H1 (cell line): ENCODE measurements at regions not wholly inside any gene's neighbourhood (a gene's known extent, or its start where the extent isn't known, plus 50 kb on each side); places are given as distances from the start of the nearest gene placed in this dataset.

Experiments
- CTCF ChIA-PET: fragments of 300-600 bp; sonication (Branson Sonifier 250); formaldehyde crosslinking; loops from one replicate; lab custom pipeline; 2021; ENCODE audit not compliant: partially characterized antibody; lab: Charles Lee
- POLR2A ChIA-PET: fragments of 300-600 bp; sonication (Branson Sonifier 250); formaldehyde crosslinking; loops from one replicate; lab custom pipeline; 2021; ENCODE audit warnings: inconsistent platforms; ENCODE audit not compliant: partially characterized antibody; lab: Charles Lee
- DNase-seq, 2 experiments: peaks; one replicate each; pipeline versions ENCODE4 v3.0.0 to v3.0.0-alpha.2; 2010 to 2022; ENCODE audit warnings: low spot score in 2 of 2, low read depth in 1 of 2, mixed read lengths in 1 of 2
- FAIRE-seq: peaks from 2 replicates; lab custom pipeline; 2011; peaks lifted over from hg19 to GRCh38; lab: Jason Lieb, UNC
- H2AFZ ChIP-seq: 2 replicates; pipeline ENCODE4 v1.8.1; 2012; ENCODE audit warnings: low read length, inconsistent platforms
- H2AK5ac ChIP-seq: 2 replicates; pipeline ENCODE4 v1.6.1; 2013; ENCODE audit warnings: low read depth, low read length
- H2BK120ac ChIP-seq: replicated peaks from 2 replicates; pipeline ENCODE3; 2013; ENCODE audit warnings: low read depth, low read length, inconsistent platforms
- H2BK12ac ChIP-seq: 2 replicates; pipeline ENCODE4 v1.6.1; 2013; ENCODE audit warnings: low read depth, low read length
- H2BK15ac ChIP-seq: 2 replicates; pipeline ENCODE4 v1.6.1; 2013; ENCODE audit warnings: low read length
- H2BK20ac ChIP-seq: 2 replicates; pipeline ENCODE4 v1.6.1; 2013; ENCODE audit warnings: low read length
- H2BK5ac ChIP-seq: 2 replicates; pipeline ENCODE4 v1.6.1; 2013; ENCODE audit warnings: low read depth, low read length
- H3K14ac ChIP-seq: 2 replicates; pipeline ENCODE4 v1.6.1; 2013; ENCODE audit warnings: inconsistent platforms; ENCODE audit not compliant: insufficient read length
- H3K18ac ChIP-seq: 2 replicates; pipeline ENCODE4 v1.6.1; 2013; ENCODE audit warnings: low read length; ENCODE audit errors: extremely low read depth
- H3K23ac ChIP-seq: 2 replicates; pipeline ENCODE4 v1.6.1; 2013; ENCODE audit warnings: inconsistent platforms; ENCODE audit not compliant: insufficient read length
- H3K23me2 ChIP-seq: 2 replicates; pipeline ENCODE4 v1.6.1; 2013; ENCODE audit warnings: low read depth, low read length
- H3K27ac ChIP-seq: 2 replicates; pipeline ENCODE4 v1.6.1; 2011; ENCODE audit warnings: low read depth, low read length, inconsistent platforms
- H3K27me3 ChIP-seq, 4 experiments: replicated peaks in 1 of 4; 1 replicate in 1 of 4; 2 replicates in 3 of 4; pipeline versions ENCODE4 v1.6.1 to v1.8.1; 2011 to 2013; ENCODE audit warnings: low read length in 3 of 4, mild to moderate bottlenecking in 3 of 4, inconsistent platforms in 2 of 4, mixed read lengths in 2 of 4, moderate library complexity in 1 of 4; ENCODE audit not compliant: control insufficient read depth in 3 of 4, insufficient read depth in 3 of 4; ENCODE audit errors: extremely low read depth in 1 of 4
- H3K36me3 ChIP-seq, 4 experiments: 2 replicates each; pipeline versions ENCODE4 v1.6.1 to v1.8.1; 2011 to 2013; ENCODE audit warnings: mild to moderate bottlenecking in 4 of 4, low read length in 3 of 4, moderate library complexity in 2 of 4, control low read depth in 1 of 4, inconsistent platforms in 1 of 4; ENCODE audit not compliant: insufficient read depth in 4 of 4, control insufficient read depth in 2 of 4
- H3K4ac ChIP-seq: replicated peaks from 2 replicates; pipeline ENCODE3; 2013; ENCODE audit warnings: low read length, low read depth, mixed read lengths, inconsistent platforms; ENCODE audit not compliant: insufficient read length
- H3K4me1 ChIP-seq, 4 experiments: replicated peaks in 1 of 4; 1 replicate in 1 of 4; 2 replicates in 3 of 4; pipeline versions ENCODE4 v1.6.1 to v1.8.1; 2011 to 2013; ENCODE audit warnings: low read length in 3 of 4, inconsistent platforms in 2 of 4, mixed read lengths in 1 of 4; ENCODE audit not compliant: insufficient read depth in 4 of 4, control insufficient read depth in 3 of 4
- H3K4me2 ChIP-seq, 2 experiments: 2 replicates each; pipeline versions ENCODE4 v1.6.1 to v1.8.1; 2011 to 2013; ENCODE audit warnings: low read depth in 2 of 2, low read length in 2 of 2, control low read depth in 1 of 2, inconsistent platforms in 1 of 2, mild to moderate bottlenecking in 1 of 2; ENCODE audit not compliant: insufficient read depth in 1 of 2
- H3K4me3 ChIP-seq, 4 experiments: fragments of 200-600, 300-600 bp in 1 of 4; sonication (generic), shearing (Covaris generic), sonication (Bioruptor Twin) in 1 of 4; 2 replicates each; pipeline versions ENCODE4 v1.5.1 to v1.8.1; 2011 to 2016; ENCODE audit warnings: low read length in 4 of 4, low read depth in 3 of 4, control low read depth in 2 of 4, inconsistent platforms in 2 of 4, mild to moderate bottlenecking in 2 of 4, mixed read lengths in 1 of 4, moderate library complexity in 1 of 4; ENCODE audit not compliant: insufficient read depth in 2 of 4; ENCODE audit errors: extremely low read depth in 1 of 4
- H3K56ac ChIP-seq: replicated peaks from 2 replicates; pipeline ENCODE3; 2013; ENCODE audit warnings: low read depth, mild to moderate bottlenecking, mixed read lengths, low read length, inconsistent platforms; ENCODE audit not compliant: insufficient read length
- H3K79me1 ChIP-seq: 2 replicates; pipeline ENCODE4 v1.6.1; 2013; ENCODE audit warnings: low read depth, low read length, control low read depth
- H3K79me2 ChIP-seq, 2 experiments: 2 replicates each; pipeline versions ENCODE4 v1.6.1 to v1.8.1; 2012 to 2013; ENCODE audit warnings: low read length in 2 of 2, mild to moderate bottlenecking in 2 of 2, inconsistent platforms in 1 of 2; ENCODE audit not compliant: insufficient read depth in 2 of 2, control insufficient read depth in 1 of 2
- H3K9ac ChIP-seq, 4 experiments: replicated peaks in 1 of 4; 1 replicate in 1 of 4; 2 replicates in 3 of 4; pipeline versions ENCODE4 v1.6.1 to v1.8.1; 2011 to 2013; ENCODE audit warnings: low read depth in 3 of 4, low read length in 3 of 4, control low read depth in 2 of 4, mild to moderate bottlenecking in 2 of 4, moderate library complexity in 2 of 4, inconsistent platforms in 1 of 4; ENCODE audit errors: extremely low read depth in 1 of 4
- H3K9me3 ChIP-seq, 2 experiments: 2 replicates each; pipeline versions ENCODE4 v1.6.1 to v1.8.1; 2012 to 2013; ENCODE audit warnings: mild to moderate bottlenecking in 2 of 2, moderate library complexity in 2 of 2, control low read depth in 1 of 2, inconsistent platforms in 1 of 2, low read depth in 1 of 2, low read length in 1 of 2, mixed read lengths in 1 of 2; ENCODE audit not compliant: insufficient read depth in 2 of 2
- H4K20me1 ChIP-seq, 2 experiments: replicated peaks in 1 of 2; 2 replicates each; pipeline versions ENCODE3 to v1.8.1; 2011 to 2013; ENCODE audit warnings: inconsistent platforms in 2 of 2, low read length in 2 of 2, mild to moderate bottlenecking in 1 of 2; ENCODE audit not compliant: insufficient read depth in 2 of 2, control insufficient read depth in 1 of 2
- H4K5ac ChIP-seq: 2 replicates; pipeline ENCODE4 v1.6.1; 2013; ENCODE audit warnings: low read length, low read depth, mixed read lengths, inconsistent platforms; ENCODE audit not compliant: insufficient read length
- H4K8ac ChIP-seq: 2 replicates; pipeline ENCODE4 v1.8.0; 2013; ENCODE audit warnings: mild to moderate bottlenecking, moderate library complexity, low read length, inconsistent platforms; ENCODE audit not compliant: insufficient read depth; ENCODE audit errors: extremely low read depth
- H4K91ac ChIP-seq: replicated peaks from 2 replicates; pipeline ENCODE3; 2013; ENCODE audit warnings: low read length, mixed read lengths, inconsistent platforms; ENCODE audit not compliant: insufficient read length
- ASH2L ChIP-seq: fragments of 200-600, 300-600 bp; sonication (generic); IDR thresholded peaks from one replicate; pipeline ENCODE4 v1.7.1; 2017; ENCODE audit warnings: low read length
- BCL11A ChIP-seq, 2 experiments: IDR thresholded peaks; one replicate each; pipeline ENCODE4 v1.6.1; 2011; ENCODE audit warnings: low read depth in 2 of 2, low read length in 2 of 2, mild to moderate bottlenecking in 2 of 2
- CTCF ChIP-seq, 3 experiments: IDR thresholded peaks; 1 replicate in 2 of 3; 2 replicates in 1 of 3; pipeline versions ENCODE4 v1.5.1 to v1.6.1; 2011; ENCODE audit warnings: low read length in 3 of 3, mild to moderate bottlenecking in 3 of 3, inconsistent platforms in 2 of 3, low read depth in 1 of 3, moderate library complexity in 1 of 3; ENCODE audit not compliant: insufficient read depth in 1 of 3; ENCODE audit errors: control extremely low read depth in 1 of 3
- EZH2 ChIP-seq: fragments of 200-600 bp; sonication (generic); IDR thresholded peaks from 2 replicates; pipeline ENCODE4 v1.7.1; 2012; ENCODE audit warnings: low read depth, mild to moderate bottlenecking, moderate library complexity, low read length, inconsistent platforms; ENCODE audit not compliant: severe bottlenecking
- JUND ChIP-seq: IDR thresholded peaks from 2 replicates; pipeline ENCODE4 v1.6.1; 2011; ENCODE audit warnings: mild to moderate bottlenecking, improper control_type of control experiment, low read length
- KDM5A ChIP-seq: fragments of 200-600 bp; IDR thresholded peaks from 2 replicates; pipeline ENCODE4 v1.7.1; 2012; ENCODE audit warnings: mild to moderate bottlenecking, low read length, inconsistent platforms, mixed read lengths
- RFX5 ChIP-seq: IDR thresholded peaks from 2 replicates; pipeline ENCODE4 v1.6.1; 2011; ENCODE audit warnings: low read depth, low read length, improper control_type of control experiment, borderline replicate concordance
- SAP30 ChIP-seq: fragments of 300-600 bp; sonication (generic); IDR thresholded peaks from 2 replicates; pipeline ENCODE4 v1.7.1; 2012; ENCODE audit warnings: low read length, moderate library complexity, mild to moderate bottlenecking, inconsistent platforms; ENCODE audit not compliant: insufficient read depth, insufficient replicate concordance
- SIN3A ChIP-seq, 2 experiments: IDR thresholded peaks in 1 of 2; conservative IDR thresholded peaks in 1 of 2; 2 replicates each; pipeline ENCODE4 v1.6.1; 2011 to 2012; ENCODE audit warnings: low read length in 2 of 2, improper control_type of control experiment in 1 of 2, low read depth in 1 of 2, mild to moderate bottlenecking in 1 of 2
- TAF7 ChIP-seq: optimal IDR thresholded peaks from 2 replicates; pipeline ENCODE3; 2011; ENCODE audit warnings: low read depth, mild to moderate bottlenecking, inconsistent platforms, low read length, moderate library complexity, borderline replicate concordance
- YY1 ChIP-seq: IDR thresholded peaks from 2 replicates; pipeline ENCODE4 v1.6.1; 2011; ENCODE audit warnings: low read depth, mild to moderate bottlenecking, low read length
- WGBS, 2 experiments: shearing (Covaris generic) in 1 of 2; methylation state at CpG; one replicate each; pipeline versions ENCODE4 v1.1.6 to v1.1.7; 2013 to 2015; ENCODE audit warnings: low lambda C conversion rate in 2 of 2, mixed read lengths in 2 of 2, inconsistent platforms in 1 of 2, low coverage in 1 of 2, missing lambda C conversion rate in 1 of 2; ENCODE audit not compliant: insufficient replicate concordance in 2 of 2, insufficient coverage in 1 of 2, insufficient read length in 1 of 2; ENCODE audit errors: extremely low coverage in 1 of 2, missing lambda C conversion rate in 1 of 2; 5-methylcytosine and 5-hydroxymethylcytosine counted together

GRCh38 chr11:56799691-56800210, 51.3 kb upstream of the OR9G4 start:
- Histone ChIP-seq H4K5ac (no peak overlapping the region), H3K9me3 (no peaks in the 10 kb centered on the region), H3K14ac (no peak overlapping the region), H2AFZ (no peak overlapping the region), H2BK120ac (no peak overlapping the region), H3K79me2 (no peaks in the 10 kb centered on the region), H4K8ac (no peak overlapping the region), H3K4me3 (no peak overlapping the region), H3K36me3 (no peaks in the 10 kb centered on the region), H3K4ac (no peak overlapping the region), H3K23ac (no peak overlapping the region)
- DNase-seq: no peak
- TF ChIP-seq CTCF (IDR thresholded peaks at IDR 0.05; ENCODE audit: control extremely low read depth in 1 of 3, insufficient read depth in 1 of 3, low read depth in 1 of 3, low read length in 3 of 3) (no peak), SIN3A (conservative IDR thresholded peaks at IDR 0.05 in 1 of 2, IDR thresholded peaks at IDR 0.05 in 1 of 2; ENCODE audit: low read depth in 1 of 2, low read length in 2 of 2) (no peak), ASH2L (no peak), YY1 (no peak), JUND (no peak), KDM5A (no peak), BCL11A (IDR thresholded peaks at IDR 0.05; ENCODE audit: low read depth in 2 of 2, low read length in 2 of 2) (no peak), SAP30 (no peak), EZH2 (no peak), TAF7 (no peak), RFX5 (no peak)
- TF ChIP-seq, all 59 proteins: peak for 0
- Histone ChIP-seq H3K27me3 (no peaks in the 10 kb centered on the region), H3K56ac (no peak overlapping the region), H3K79me1 (no peaks in the 10 kb centered on the region), H3K27ac (no peak overlapping the region), H2BK20ac (no peak overlapping the region), H4K20me1 (no peaks in the 10 kb centered on the region), H3K4me1 (no peaks in the 10 kb centered on the region), H2BK5ac (no peak overlapping the region), H2AK5ac (no peak overlapping the region), H3K23me2 (no peaks in the 10 kb centered on the region), H3K18ac (no peak overlapping the region), H2BK15ac (no peak overlapping the region), H3K4me2 (no peak overlapping the region), H2BK12ac (no peak overlapping the region), H3K9ac (no peak overlapping the region), H4K91ac (no peak overlapping the region)
- ChIA-PET CTCF (interaction anchor here (0.6 to 0.7 kb wide), 2 partner anchors 177 to 190 kb away, joined by 3 read pairs; no protein-coding TSS in a partner anchor), POLR2A (no interaction called here)
- WGBS, 2 experiments: 82% methylated on average over 4 of the region's 4 CpGs; no CpG with 5 or more reads in 1 of the 2 experiments
- no peak for FAIRE-seq
